ENCODE measurements at regions not wholly inside any gene's neighbourhood (a gene's known extent, or its start where the extent isn't known, plus 50 kb on each side); places are given as distances from the start of the nearest gene placed in this dataset.

- H3K4me3 ChIP-seq (ENCODE audit: low read depth, low read length) = no peak overlapping the region
- TF ChIP-seq CTCF (IDR thresholded peaks at IDR 0.05; ENCODE audit: low read depth, low read length) = no peak
- no peak for DNase-seq (ENCODE audit: low read depth, low spot score)
- in situ Hi-C loops (cut with HindIII; ENCODE audit: low sequenced_read_pairs) = no loop called here
Observed at GRCh38 chr7:42473099-42473498, 236.1 kb upstream of the GLI3 start.

GRCh38 chr7:42471573-42472174, 234.7 kb upstream of the GLI3 start:
- DNase-seq (ENCODE audit: low read depth, low spot score) = no peak
- in situ Hi-C loops (cut with HindIII; ENCODE audit: low sequenced_read_pairs) = no loop called here

GRCh38 chr7:42469341-42469740, 232.3 kb upstream of the GLI3 start:
- no peak for TF ChIP-seq CTCF (IDR thresholded peaks at IDR 0.05; ENCODE audit: low read depth, low read length)
- H3K4me3 ChIP-seq (ENCODE audit: low read depth, low read length) = no peak overlapping the region
- in situ Hi-C loops (cut with HindIII; ENCODE audit: low sequenced_read_pairs) = no loop called here
- DNase-seq (ENCODE audit: low read depth, low spot score) = no peak

More at GRCh38 chr7:42471573-42472174, 234.7 kb upstream of the GLI3 start:
- H3K4me3 ChIP-seq (ENCODE audit: low read depth, low read length) = no peak overlapping the region
- TF ChIP-seq CTCF (IDR thresholded peaks at IDR 0.05; ENCODE audit: low read depth, low read length) = no peak

- in situ Hi-C loops (cut with HindIII; ENCODE audit: low sequenced_read_pairs) = no loop called here
- no peak for DNase-seq (ENCODE audit: low read depth, low spot score)
- TF ChIP-seq CTCF (IDR thresholded peaks at IDR 0.05; ENCODE audit: low read depth, low read length) = no peak
- no peak overlapping the region for H3K4me3 ChIP-seq (ENCODE audit: low read depth, low read length)
Observed at GRCh38 chr7:42468471-42468870, 231.5 kb upstream of the GLI3 start.

- DNase-seq (ENCODE audit: low read depth, low spot score) = no peak
- no peak overlapping the region for H3K4me3 ChIP-seq (ENCODE audit: low read depth, low read length)
- in situ Hi-C loops (cut with HindIII; ENCODE audit: low sequenced_read_pairs) = no loop called here
- TF ChIP-seq CTCF (IDR thresholded peaks at IDR 0.05; ENCODE audit: low read depth, low read length) = no peak
Observed at GRCh38 chr7:42461537-42461936, 224.5 kb upstream of the GLI3 start.

- no peak for TF ChIP-seq CTCF (IDR thresholded peaks at IDR 0.05; ENCODE audit: low read depth, low read length)
- H3K4me3 ChIP-seq (ENCODE audit: low read depth, low read length) = no peak overlapping the region
- no peak for DNase-seq (ENCODE audit: low read depth, low spot score)
- in situ Hi-C loops (cut with HindIII; ENCODE audit: low sequenced_read_pairs) = no loop called here
Observed at GRCh38 chr7:42460933-42461332, 223.9 kb upstream of the GLI3 start.

GRCh38 chr7:42460148-42460547, 223.1 kb upstream of the GLI3 start:
- in situ Hi-C loops (cut with HindIII; ENCODE audit: low sequenced_read_pairs) = no loop called here
- H3K4me3 ChIP-seq (ENCODE audit: low read depth, low read length) = no peak overlapping the region
- no peak for DNase-seq (ENCODE audit: low read depth, low spot score)
- no peak for TF ChIP-seq CTCF (IDR thresholded peaks at IDR 0.05; ENCODE audit: low read depth, low read length)

All from astrocyte of the spinal cord (primary cell).